Panc1 (cell line): ENCODE measurements at regions not wholly inside any gene's neighbourhood (a gene's known extent, or its start where the extent isn't known, plus 50 kb on each side); places are given as distances from the start of the nearest gene placed in this dataset.
"Not testable (repeated sequence)": the region's sequence is repeated elsewhere in the genome, so short reads cannot be mapped to it uniquely, and the experiment has no call there.

Experiments used
- ATAC-seq: fragments of 200-7000 bp; cut with Tn5 transposase; 2 replicates; pipeline ENCODE4 v1.9.1; 2020; ENCODE audit warnings: mild to moderate bottlenecking, moderate library complexity
- BruUV-seq: library from RNA; stranded (reverse); fragments of 400-500 nt; replicated peaks from 2 replicates; lab custom pipeline; 2021; lab: Mats Ljungman, UMichigan
- CTCF ChIA-PET: fragments of 300-600 bp; sonication (Branson Sonifier 250); formaldehyde crosslinking; loops from one replicate; lab custom pipeline; 2022; ENCODE audit warnings: antibody characterized with exemption; lab: Charles Lee
- POLR2A ChIA-PET: fragments of 300-600 bp; sonication (Branson Sonifier 250); formaldehyde crosslinking; loops from one replicate; lab custom pipeline; 2022; ENCODE audit warnings: antibody characterized with exemption; lab: Charles Lee
- DNase-seq: peaks from one replicate; pipeline ENCODE4 v3.0.0-alpha.2; 2010; ENCODE audit warnings: low read depth, low spot score
- H3K27ac ChIP-seq: 2 replicates; pipeline ENCODE4 v1.5.1; 2011; ENCODE audit warnings: mild to moderate bottlenecking, low read length, inconsistent platforms
- H3K27me3 ChIP-seq: fragments of 200-500 bp; sonication (Bioruptor generic); 2 replicates; pipeline ENCODE4 v1.6.0; 2014; ENCODE audit warnings: low read length, inconsistent platforms; ENCODE audit not compliant: control insufficient read depth, insufficient read depth
- H3K36me3 ChIP-seq: fragments of 200-500 bp; sonication (Bioruptor generic); 2 replicates; pipeline ENCODE4 v1.5.1; 2014; ENCODE audit warnings: inconsistent platforms, mild to moderate bottlenecking, low read length, moderate library complexity; ENCODE audit not compliant: control insufficient read depth, insufficient read depth
- H3K4me1 ChIP-seq: 2 replicates; pipeline ENCODE4 v1.5.1; 2011; ENCODE audit warnings: inconsistent platforms, mild to moderate bottlenecking, low read length, moderate library complexity; ENCODE audit not compliant: control insufficient read depth, insufficient read depth
- H3K4me3 ChIP-seq, 2 experiments: 2 replicates each; pipeline ENCODE4 v1.5.1; 2011 to 2012; ENCODE audit warnings: low read depth in 2 of 2, low read length in 2 of 2, mild to moderate bottlenecking in 2 of 2, inconsistent platforms in 1 of 2, moderate library complexity in 1 of 2
- H3K9me3 ChIP-seq: fragments of 200-500 bp; sonication (Bioruptor generic); 2 replicates; pipeline ENCODE4 v1.5.1; 2014; ENCODE audit warnings: low read depth, mild to moderate bottlenecking, inconsistent platforms, low read length, moderate library complexity; ENCODE audit not compliant: control insufficient read depth, insufficient read depth
- CTCF ChIP-seq: fragments of 450-650 bp; IDR thresholded peaks from 2 replicates; pipeline ENCODE4 v1.5.1; 2017; ENCODE audit warnings: mild to moderate bottlenecking
- POLR2AphosphoS5 ChIP-seq: IDR thresholded peaks from 2 replicates; pipeline ENCODE4 v1.6.1; 2012; ENCODE audit warnings: mild to moderate bottlenecking, low read depth, low read length, moderate library complexity
- REST ChIP-seq, 2 experiments: IDR thresholded peaks; 2 replicates each; pipeline ENCODE4 v1.6.1; 2011 to 2012; ENCODE audit warnings: low read depth in 2 of 2, control low read depth in 1 of 2, low read length in 1 of 2, mild to moderate bottlenecking in 1 of 2, moderate library complexity in 1 of 2; ENCODE audit not compliant: insufficient read depth in 1 of 2
- SIN3A ChIP-seq: IDR thresholded peaks from 2 replicates; pipeline ENCODE4 v1.6.1; 2012; ENCODE audit warnings: low read depth, mild to moderate bottlenecking, low read length, moderate library complexity, borderline replicate concordance; ENCODE audit not compliant: insufficient read depth
- TCF7L2 ChIP-seq: IDR thresholded peaks from 2 replicates; pipeline ENCODE4 v1.6.1; 2011; ENCODE audit warnings: mild to moderate bottlenecking, low read depth, low read length, inconsistent platforms
- in situ Hi-C: cut with HindIII; loops from 2 replicates; pipeline ENCODE4 v1.10.0; 2016; ENCODE audit warnings: low sequenced_read_pairs, low pct_unique_long_range_greater_than_20kb
- intact Hi-C: fragments of 100-400 bp; cut with micrococcal nuclease; formaldehyde crosslinking; loops from one replicate; pipeline ENCODE4 v1.10.0; 2022; ENCODE audit not compliant: unreplicated experiment

GRCh38 chr1:56094168-56094567, 485.2 kb downstream of the PLPP3 start:
- no peak for TF ChIP-seq TCF7L2
- TF ChIP-seq POLR2AphosphoS5: no peak
- no peak for TF ChIP-seq SIN3A
- no peak for TF ChIP-seq CTCF
- no peak for TF ChIP-seq REST (IDR thresholded peaks at IDR 0.05; ENCODE audit: insufficient read depth in 1 of 2, low read depth in 2 of 2, low read length in 1 of 2)
- ATAC-seq (no peak), DNase-seq (no peak)
- Histone ChIP-seq H3K27ac (no peak overlapping the region), H3K4me3 (no peak overlapping the region), H3K9me3 (no peaks in the 10 kb centered on the region), H3K27me3 (no peaks in the 10 kb centered on the region), H3K4me1 (no peaks in the 10 kb centered on the region), H3K36me3 (no peaks in the 10 kb centered on the region)
- POLR2A ChIA-PET: no interaction called here
- CTCF ChIA-PET: no interaction called here
- in situ Hi-C loops (no loop called here), intact Hi-C loops (no loop called here)
- no TSS peak for BruUV-seq

GRCh38 chr1:56092684-56093570, 486.4 kb downstream of the PLPP3 start:
- in situ Hi-C loops: no loop called here
- BruUV-seq: no TSS peak
- ChIA-PET CTCF (no interaction called here), POLR2A (no interaction called here)
- TF ChIP-seq TCF7L2: no peak
- no peak for TF ChIP-seq CTCF
- TF ChIP-seq SIN3A: no peak
- TF ChIP-seq POLR2AphosphoS5: no peak
- TF ChIP-seq REST (IDR thresholded peaks at IDR 0.05; ENCODE audit: insufficient read depth in 1 of 2, low read depth in 2 of 2, low read length in 1 of 2): no peak
- Histone ChIP-seq H3K4me3 (no peak overlapping the region), H3K4me1 (no peaks in the 10 kb centered on the region), H3K27ac (no peak overlapping the region), H3K36me3 (no peaks in the 10 kb centered on the region), H3K27me3 (no peaks in the 10 kb centered on the region), H3K9me3 (no peaks in the 10 kb centered on the region)
- DNase-seq (no peak), ATAC-seq (no peak)
- intact Hi-C loops: no loop called here

GRCh38 chr1:56089826-56090225, 489.5 kb downstream of the PLPP3 start:
- H3K4me1 ChIP-seq, BruUV-seq, H3K27me3 ChIP-seq, intact Hi-C loops, H3K9me3 ChIP-seq, H3K36me3 ChIP-seq, H3K27ac ChIP-seq, DNase-seq, in situ Hi-C loops, CTCF ChIA-PET, H3K4me3 ChIP-seq, ATAC-seq: not testable (repeated sequence)
- POLR2A ChIA-PET: interaction anchor here (0.7 kb wide), 1 partner anchor 54 kb away, joined by 6 read pairs; no protein-coding TSS in a partner anchor
